Natural killer cell (primary cell): ENCODE measurements at regions not wholly inside any gene's neighbourhood (a gene's known extent, or its start where the extent isn't known, plus 50 kb on each side); places are given as distances from the start of the nearest gene placed in this dataset.

Source experiments
- ATAC-seq, 3 donors: fragments of 150-1000 bp in 2 of 3; fragments of 200-7000 bp in 1 of 3; cut with Tn5 transposase; 1 replicate in 1 of 3; 2 replicates in 2 of 3; pipeline ENCODE4 v1.10.0; 2021; ENCODE audit warnings: mild to moderate bottlenecking in 2 of 3, moderate library complexity in 2 of 3
- DNase-seq, 2 donors: peaks; one replicate each; pipeline versions ENCODE4 v3.0.0 to v3.0.0-alpha.2; 2013 to 2021; ENCODE audit warnings: mixed read lengths in 1 of 2
- H3K27ac ChIP-seq: one replicate; pipeline ENCODE4 v1.5.1; 2013; ENCODE audit warnings: mild to moderate bottlenecking, low read length
- H3K27me3 ChIP-seq: one replicate; pipeline ENCODE4 v1.6.1; 2013; ENCODE audit warnings: low read length; ENCODE audit not compliant: control insufficient read depth, insufficient read depth
- H3K36me3 ChIP-seq: one replicate; pipeline ENCODE4 v1.6.1; 2013; ENCODE audit warnings: low read length; ENCODE audit not compliant: control insufficient read depth, insufficient read depth
- H3K4me1 ChIP-seq: one replicate; pipeline ENCODE4 v1.6.1; 2013; ENCODE audit warnings: low read length; ENCODE audit not compliant: control insufficient read depth, insufficient read depth
- H3K4me3 ChIP-seq: one replicate; pipeline ENCODE4 v1.5.1; 2013; ENCODE audit warnings: low read length
- H3K9me3 ChIP-seq: one replicate; pipeline ENCODE4 v1.6.1; 2013; ENCODE audit warnings: low read length; ENCODE audit not compliant: control insufficient read depth, insufficient read depth
- H3K27ac Mint-ChIP-seq, 2 donors: one replicate each; pipeline ENCODE4 v1.8.0; 2022; ENCODE audit warnings: mild to moderate bottlenecking in 2 of 2, mixed read lengths in 2 of 2, moderate library complexity in 1 of 2
- H3K27me3 Mint-ChIP-seq, 2 donors: one replicate each; pipeline ENCODE4 v1.8.0; 2022; ENCODE audit warnings: low read depth in 2 of 2, mixed read lengths in 2 of 2
- H3K36me3 Mint-ChIP-seq: one replicate; pipeline ENCODE4 v1.8.0; 2022; ENCODE audit warnings: mixed read lengths
- H3K4me1 Mint-ChIP-seq, 2 donors: one replicate each; pipeline ENCODE4 v1.8.0; 2022; ENCODE audit warnings: mixed read lengths in 2 of 2
- H3K4me3 Mint-ChIP-seq: one replicate; pipeline ENCODE4 v1.8.0; 2022; ENCODE audit warnings: mild to moderate bottlenecking, moderate library complexity, mixed read lengths
- H3K9me3 Mint-ChIP-seq, 2 donors: one replicate each; pipeline ENCODE4 v1.8.0; 2022; ENCODE audit warnings: mixed read lengths in 2 of 2
- CTCF ChIP-seq: fragments of 200-600 bp; IDR thresholded peaks from one replicate; pipeline ENCODE4 v1.8.0; 2022; ENCODE audit warnings: antibody characterized with exemption
- WGBS: methylation state at CpG from one replicate; pipeline ENCODE4 v1.1.7; 2013; ENCODE audit warnings: missing lambda C conversion rate; ENCODE audit not compliant: insufficient coverage; 5-methylcytosine and 5-hydroxymethylcytosine counted together
- intact Hi-C: fragments of 100-400 bp; cut with micrococcal nuclease; formaldehyde crosslinking; loops from one replicate; pipeline ENCODE4 v1.14.2; 2022

DNA sequence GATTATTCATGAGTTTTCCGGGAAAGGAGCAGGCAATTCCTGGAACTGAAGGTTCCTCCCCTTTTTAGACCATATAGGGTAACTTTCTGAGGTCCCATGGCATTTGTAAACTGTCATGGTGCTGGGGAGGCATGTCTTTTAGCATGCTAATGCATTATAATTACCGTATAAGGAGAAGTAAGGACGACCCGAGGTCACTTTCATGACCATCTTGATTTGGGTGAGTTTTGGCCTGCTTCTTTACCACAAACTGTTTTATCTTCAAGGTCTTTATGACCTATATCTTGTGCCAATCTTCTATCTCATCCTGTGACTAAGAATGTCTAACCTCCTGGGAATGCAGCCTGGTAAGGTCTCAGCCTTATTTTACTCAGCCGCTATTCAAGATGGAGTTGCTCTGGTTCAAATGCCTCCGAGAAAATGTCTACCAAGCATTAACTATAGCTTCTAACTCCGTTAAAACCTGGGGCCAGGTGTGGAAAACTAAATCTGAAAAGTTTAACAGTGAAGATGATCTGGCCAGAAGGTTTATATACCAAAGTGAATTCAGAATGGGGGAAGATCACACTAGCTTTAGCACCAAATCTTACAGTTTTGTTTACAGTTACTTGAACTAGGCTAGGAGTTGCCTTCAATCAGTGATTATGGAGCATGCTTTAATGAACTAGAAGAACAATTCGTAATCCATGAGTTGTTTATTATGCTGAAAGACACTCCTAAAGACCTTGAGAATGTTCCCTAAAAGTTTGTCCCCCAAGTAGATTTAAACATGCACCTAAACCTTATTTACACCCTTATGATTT is 80.0 kb upstream of the TOP1 start:
- intact Hi-C loops = no loop called here
- WGBS = 81% methylated on average over 8 of the region's 8 CpGs
- Histone ChIP-seq H3K36me3 (no peaks in the 10 kb centered on the region), H3K9me3 (no peaks in the 10 kb centered on the region), H3K4me1 (no peaks in the 10 kb centered on the region), H3K27ac (no peak overlapping the region), H3K4me3 (no peak overlapping the region), H3K27me3 (no peaks in the 10 kb centered on the region)
- H3K4me3 Mint-ChIP-seq = no peak overlapping the region
- H3K27me3 Mint-ChIP-seq = peaks cover 6 to 7% of the 10 kb centered on the region in 2 donors
- DNase-seq = no peak
- ATAC-seq = no peak
- H3K27ac Mint-ChIP-seq = no peak overlapping the region
- no peaks in the 10 kb centered on the region for H3K36me3 Mint-ChIP-seq
- H3K9me3 Mint-ChIP-seq = no peaks in the 10 kb centered on the region
- no peaks in the 10 kb centered on the region for H3K4me1 Mint-ChIP-seq
- TF ChIP-seq CTCF = no peak

- H3K4me1 ChIP-seq = no peaks in the 10 kb centered on the region
- no peak for DNase-seq
- intact Hi-C loops = no loop called here
- no peak overlapping the region for H3K4me3 ChIP-seq
- H3K4me1 Mint-ChIP-seq = no peaks in the 10 kb centered on the region
- TF ChIP-seq CTCF = no peak
- H3K4me3 Mint-ChIP-seq = no peak overlapping the region
- H3K27ac ChIP-seq = no peak overlapping the region
- ATAC-seq = no peak
- no peaks in the 10 kb centered on the region for H3K36me3 Mint-ChIP-seq
- no peaks in the 10 kb centered on the region for H3K27me3 ChIP-seq
- H3K9me3 ChIP-seq = no peaks in the 10 kb centered on the region
- 80% methylated on average over 1 of the region's 2 CpGs for WGBS
- peaks cover 6 to 7% of the 10 kb centered on the region in 2 donors for H3K27me3 Mint-ChIP-seq
- no peaks in the 10 kb centered on the region for H3K9me3 Mint-ChIP-seq
- H3K27ac Mint-ChIP-seq = no peak overlapping the region
- no peaks in the 10 kb centered on the region for H3K36me3 ChIP-seq
These were observed 79.3 kb upstream of the TOP1 start for GRCh38 chr20:40949346-40949745.

- H3K4me3 ChIP-seq = no peak overlapping the region
- intact Hi-C loops = no loop called here
- H3K27me3 ChIP-seq = no peaks in the 10 kb centered on the region
- Mint-ChIP-seq H3K4me1 (no peaks in the 10 kb centered on the region), H3K27ac (no peak overlapping the region), H3K9me3 (no peaks in the 10 kb centered on the region), H3K36me3 (no peaks in the 10 kb centered on the region), H3K4me3 (no peak overlapping the region), H3K27me3 (peaks cover 9 to 12% of the 10 kb centered on the region in 2 donors)
- WGBS = 78% methylated on average over 9 of the region's 9 CpGs
- no peak overlapping the region for H3K27ac ChIP-seq
- ATAC-seq (no peak), DNase-seq (no peak)
- H3K4me1 ChIP-seq = no peaks in the 10 kb centered on the region
- no peak for TF ChIP-seq CTCF
- H3K9me3 ChIP-seq = no peaks in the 10 kb centered on the region
- H3K36me3 ChIP-seq = no peaks in the 10 kb centered on the region
These were observed 76.5 kb upstream of the TOP1 start for GRCh38 chr20:40952136-40952535.

DNA sequence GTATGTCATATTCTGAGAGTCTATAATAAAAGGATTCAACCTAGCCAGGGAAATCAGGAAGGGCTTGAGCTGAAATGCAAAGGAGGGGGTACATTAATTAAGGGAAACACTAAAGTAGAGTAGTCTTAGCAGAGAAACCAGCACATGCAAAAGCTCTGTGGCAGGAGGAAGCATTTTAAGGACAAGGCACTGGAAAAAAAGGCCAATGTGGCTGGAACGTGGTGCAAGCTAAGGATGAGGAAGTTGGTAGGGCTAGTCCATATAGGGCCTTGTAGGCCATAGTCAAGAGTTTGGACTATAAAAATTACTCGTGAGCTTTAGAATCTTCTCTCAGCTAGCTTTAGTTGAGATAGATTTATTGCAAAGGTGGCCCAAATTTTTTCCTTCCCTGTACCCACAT is 75.2 kb upstream of the TOP1 start:
- H3K4me1 ChIP-seq = no peaks in the 10 kb centered on the region
- TF ChIP-seq CTCF = no peak
- no peaks in the 10 kb centered on the region for H3K9me3 ChIP-seq
- Mint-ChIP-seq H3K27ac (no peak overlapping the region), H3K36me3 (no peaks in the 10 kb centered on the region), H3K9me3 (no peaks in the 10 kb centered on the region), H3K27me3 (peaks cover 6 to 13% of the 10 kb centered on the region in 2 donors), H3K4me3 (no peak overlapping the region), H3K4me1 (no peaks in the 10 kb centered on the region)
- H3K27me3 ChIP-seq = no peaks in the 10 kb centered on the region
- no peak for ATAC-seq
- no peaks in the 10 kb centered on the region for H3K36me3 ChIP-seq
- WGBS = 79% methylated on average over 1 of the region's 2 CpGs
- no peak overlapping the region for H3K27ac ChIP-seq
- intact Hi-C loops = no loop called here
- no peak for DNase-seq
- H3K4me3 ChIP-seq = no peak overlapping the region
